Transverse colon (tissue), 4 donors: ENCODE measurements at regions not wholly inside any gene's neighbourhood (a gene's known extent, or its start where the extent isn't known, plus 50 kb on each side); places are given as distances from the start of the nearest gene placed in this dataset.

ENCODE experiments used
- CTCF ChIP-seq, 5 experiments: fragments of 200-600 bp in 3 of 5; fragments of 450-650 bp in 2 of 5; sonication (generic) in 3 of 5; IDR thresholded peaks; 1 replicate in 2 of 5; 2 replicates in 3 of 5; pipeline ENCODE4 v1.5.1; 2016 to 2017; ENCODE audit warnings: antibody characterized with exemption in 5 of 5, inconsistent platforms in 3 of 5, mild to moderate bottlenecking in 2 of 5, moderate library complexity in 1 of 5
- POLR2A ChIP-seq: fragments of 450-650 bp; IDR thresholded peaks from one replicate; pipeline ENCODE4 v1.6.1; 2016; ENCODE audit warnings: antibody characterized with exemption, mild to moderate bottlenecking, moderate library complexity
- POLR2AphosphoS5 ChIP-seq, 3 donors: sonication (generic); formaldehyde crosslinking; IDR thresholded peaks; one replicate each; pipeline ENCODE4 v1.6.1; 2016; ENCODE audit warnings: antibody characterized with exemption in 3 of 3

GRCh38 chr18:55152801-55153200 lies 193.5 kb upstream of the CCDC68 start:
- TF ChIP-seq CTCF (IDR thresholded peaks at IDR 0.05) (no peak), POLR2A (no peak), POLR2AphosphoS5 (IDR thresholded peaks at IDR 0.05) (no peak)
